Mucosa of rectum (tissue), 2 donors: ENCODE measurements at regions not wholly inside any gene's neighbourhood (a gene's known extent, or its start where the extent isn't known, plus 50 kb on each side); places are given as distances from the start of the nearest gene placed in this dataset.
"Not testable (repeated sequence)": the region's sequence is repeated elsewhere in the genome, so short reads cannot be mapped to it uniquely, and the experiment has no call there.

Source experiments
- H3K27ac ChIP-seq, 2 donors: one replicate each; pipeline ENCODE4 v1.7.0; 2013; ENCODE audit warnings: inconsistent platforms in 2 of 2, low read depth in 2 of 2, low read length in 2 of 2
- H3K27me3 ChIP-seq, 2 donors: one replicate each; pipeline ENCODE4 v1.7.0; 2013; ENCODE audit warnings: low read length in 2 of 2; ENCODE audit not compliant: control insufficient read depth in 2 of 2, insufficient read depth in 2 of 2
- H3K36me3 ChIP-seq, 2 donors: one replicate each; pipeline ENCODE4 v1.7.0; 2013; ENCODE audit warnings: low read length in 2 of 2; ENCODE audit not compliant: control insufficient read depth in 2 of 2, insufficient read depth in 2 of 2
- H3K4me1 ChIP-seq, 2 donors: one replicate each; pipeline ENCODE4 v1.7.0; 2013; ENCODE audit warnings: low read length in 2 of 2, mild to moderate bottlenecking in 1 of 2; ENCODE audit not compliant: control insufficient read depth in 2 of 2, insufficient read depth in 2 of 2
- H3K4me3 ChIP-seq, 2 donors: one replicate each; pipeline ENCODE4 v1.7.0; 2013; ENCODE audit warnings: low read length in 2 of 2
- H3K9ac ChIP-seq, 2 donors: one replicate each; pipeline ENCODE4 v1.7.0; 2013; ENCODE audit warnings: low read length in 2 of 2, low read depth in 1 of 2, mild to moderate bottlenecking in 1 of 2
- H3K9me3 ChIP-seq, 2 donors: one replicate each; pipeline ENCODE4 v1.7.0; 2013; ENCODE audit warnings: low read length in 2 of 2; ENCODE audit not compliant: control insufficient read depth in 2 of 2
- donor health status: healthy.
- donor health status: Normal muscosa, but diverticular disease.

- no peak overlapping the region for H3K4me3 ChIP-seq
- no peaks in the 10 kb centered on the region for H3K36me3 ChIP-seq
- no peaks in the 10 kb centered on the region for H3K27me3 ChIP-seq
- no peaks in the 10 kb centered on the region for H3K4me1 ChIP-seq
- no peak overlapping the region for H3K27ac ChIP-seq
- no peak overlapping the region for H3K9ac ChIP-seq
- H3K9me3 ChIP-seq, result no peaks in the 10 kb centered on the region
Observed at GRCh38 chr20:12248481-12248880, 330.8 kb downstream of the BTBD3 start.

- not testable (repeated sequence) for H3K27ac ChIP-seq
Observed at GRCh38 chr20:12250661-12251060, 333.0 kb downstream of the BTBD3 start.

GRCh38 chr20:12252793-12253192, 335.1 kb downstream of the BTBD3 start:
- H3K4me3 ChIP-seq, result no peak overlapping the region
- H3K27me3 ChIP-seq, result no peaks in the 10 kb centered on the region
- H3K9me3 ChIP-seq, result no peaks in the 10 kb centered on the region
- H3K4me1 ChIP-seq, result no peaks in the 10 kb centered on the region
- no peak overlapping the region for H3K9ac ChIP-seq
- H3K36me3 ChIP-seq, result no peaks in the 10 kb centered on the region
- no peak overlapping the region for H3K27ac ChIP-seq

More at GRCh38 chr20:12250661-12251060, 333.0 kb downstream of the BTBD3 start:
- not testable (repeated sequence) for H3K4me3 ChIP-seq, H3K4me1 ChIP-seq, H3K9me3 ChIP-seq, H3K27me3 ChIP-seq, H3K9ac ChIP-seq, H3K36me3 ChIP-seq

- H3K27ac ChIP-seq, result no peak overlapping the region
- H3K27me3 ChIP-seq, result no peaks in the 10 kb centered on the region
- no peaks in the 10 kb centered on the region for H3K36me3 ChIP-seq
Observed at GRCh38 chr20:12255461-12255970, 337.8 kb downstream of the BTBD3 start.

GRCh38 chr20:12256806-12257205, 339.1 kb downstream of the BTBD3 start:
- Histone ChIP-seq H3K36me3 (no peaks in the 10 kb centered on the region), H3K27me3 (no peaks in the 10 kb centered on the region), H3K9ac (no peak overlapping the region), H3K27ac (no peak overlapping the region), H3K4me3 (no peak overlapping the region), H3K4me1 (no peaks in the 10 kb centered on the region), H3K9me3 (no peaks in the 10 kb centered on the region)

More at GRCh38 chr20:12255461-12255970, 337.8 kb downstream of the BTBD3 start:
- Histone ChIP-seq H3K4me3 (no peak overlapping the region), H3K9ac (no peak overlapping the region), H3K9me3 (no peaks in the 10 kb centered on the region), H3K4me1 (no peaks in the 10 kb centered on the region)

- no peaks in the 10 kb centered on the region for H3K36me3 ChIP-seq
- no peaks in the 10 kb centered on the region for H3K4me1 ChIP-seq
- no peak overlapping the region for H3K9ac ChIP-seq
- no peak overlapping the region for H3K4me3 ChIP-seq
- no peaks in the 10 kb centered on the region for H3K27me3 ChIP-seq
- H3K9me3 ChIP-seq, result no peaks in the 10 kb centered on the region
- H3K27ac ChIP-seq, result no peak overlapping the region
Observed at GRCh38 chr20:12262747-12263146, 345.1 kb downstream of the BTBD3 start.

GRCh38 chr20:12264711-12265110, 347.0 kb downstream of the BTBD3 start:
- H3K4me1 ChIP-seq, result no peaks in the 10 kb centered on the region
- no peak overlapping the region for H3K9ac ChIP-seq
- H3K36me3 ChIP-seq, result no peaks in the 10 kb centered on the region
- H3K9me3 ChIP-seq, result no peaks in the 10 kb centered on the region
- no peak overlapping the region for H3K4me3 ChIP-seq
- H3K27ac ChIP-seq, result no peak overlapping the region
- H3K27me3 ChIP-seq, result no peaks in the 10 kb centered on the region

GRCh38 chr20:12265662-12266061, 348.0 kb downstream of the BTBD3 start:
- Histone ChIP-seq H3K27ac (no peak overlapping the region), H3K4me1 (no peaks in the 10 kb centered on the region), H3K9ac (no peak overlapping the region), H3K36me3 (no peaks in the 10 kb centered on the region), H3K9me3 (no peaks in the 10 kb centered on the region), H3K27me3 (no peaks in the 10 kb centered on the region), H3K4me3 (no peak overlapping the region)

- Histone ChIP-seq H3K4me1 (no peaks in the 10 kb centered on the region), H3K36me3 (no peaks in the 10 kb centered on the region)
Observed at GRCh38 chr20:12269579-12269978, 351.9 kb downstream of the BTBD3 start.

GRCh38 chr20:12270863-12271262, 353.2 kb downstream of the BTBD3 start:
- Histone ChIP-seq H3K4me1 (no peaks in the 10 kb centered on the region), H3K36me3 (no peaks in the 10 kb centered on the region), H3K27me3 (no peaks in the 10 kb centered on the region), H3K9ac (no peak overlapping the region), H3K4me3 (no peak overlapping the region), H3K9me3 (no peaks in the 10 kb centered on the region), H3K27ac (no peak overlapping the region)

More at GRCh38 chr20:12269579-12269978, 351.9 kb downstream of the BTBD3 start:
- H3K4me3 ChIP-seq, result no peak overlapping the region
- H3K27ac ChIP-seq, result no peak overlapping the region
- no peak overlapping the region for H3K9ac ChIP-seq
- H3K9me3 ChIP-seq, result no peaks in the 10 kb centered on the region
- no peaks in the 10 kb centered on the region for H3K27me3 ChIP-seq
